Activated CD4-positive, alpha-beta T cell treated with anti-CD3 and anti-CD28 coated beads, Interleukin-2, amount 50 U/mL, for 4 hours (primary cell): ENCODE measurements at regions not wholly inside any gene's neighbourhood (a gene's known extent, or its start where the extent isn't known, plus 50 kb on each side); places are given as distances from the start of the nearest gene placed in this dataset.

Source experiments
- DNase-seq, 2 experiments: peaks; one replicate each; pipeline ENCODE4 v3.0.0-alpha.2; 2020

GRCh38 chr12:107484230-107484629, 201.4 kb upstream of the PWP1 start:
- no peak for DNase-seq

GRCh38 chr12:107484941-107485340, 200.7 kb upstream of the PWP1 start:
- DNase-seq = no peak

DNA sequence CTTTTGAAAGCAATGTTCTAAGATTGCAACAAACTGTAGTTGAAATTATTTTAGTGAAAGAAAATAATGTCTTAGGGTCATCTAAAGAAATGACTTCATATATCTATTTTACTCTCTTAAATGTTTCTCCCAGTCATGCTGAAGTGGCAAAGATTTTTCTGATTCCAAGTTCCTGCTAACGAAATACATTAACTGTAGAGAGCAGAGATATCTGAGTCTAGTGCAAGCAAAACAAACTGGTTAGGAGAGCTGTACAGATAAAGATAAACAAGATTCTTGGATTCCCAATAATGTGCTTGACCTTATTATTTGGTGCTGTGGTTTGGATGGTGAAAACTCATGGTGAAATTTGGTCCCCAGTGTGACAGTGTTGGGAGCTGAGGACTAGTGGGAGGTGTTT, 199.9 kb upstream of the PWP1 start:
- DNase-seq = no peak

- DNase-seq = no peak
Observed at GRCh38 chr12:107486140-107486892, 199.3 kb upstream of the PWP1 start.

GRCh38 chr12:107487011-107487680, 198.5 kb upstream of the PWP1 start:
- DNase-seq = no peak

DNA sequence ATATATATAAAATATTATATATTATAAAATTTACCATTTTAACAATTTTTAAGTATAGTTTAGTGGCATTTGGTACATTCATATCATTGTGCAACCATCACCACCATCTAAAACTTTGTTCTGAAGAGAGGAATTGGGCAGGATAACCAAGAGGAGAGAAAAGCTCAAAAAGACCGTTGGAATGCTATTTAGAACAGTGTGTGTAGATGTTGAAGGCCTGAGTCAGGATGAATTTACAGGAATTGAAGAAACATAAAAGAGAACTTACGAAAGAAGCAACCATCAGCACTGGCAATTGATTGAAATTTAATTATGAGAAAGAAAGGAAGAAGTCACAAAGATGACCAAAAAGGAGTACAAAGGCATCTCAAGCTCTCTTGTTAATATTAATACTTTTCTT, 196.9 kb upstream of the PWP1 start:
- DNase-seq = no peak

- DNase-seq = no peak
Observed at GRCh38 chr12:107490010-107490409, 195.6 kb upstream of the PWP1 start.

GRCh38 chr12:107491856-107492255, 193.7 kb upstream of the PWP1 start:
- DNase-seq = no peak

DNA sequence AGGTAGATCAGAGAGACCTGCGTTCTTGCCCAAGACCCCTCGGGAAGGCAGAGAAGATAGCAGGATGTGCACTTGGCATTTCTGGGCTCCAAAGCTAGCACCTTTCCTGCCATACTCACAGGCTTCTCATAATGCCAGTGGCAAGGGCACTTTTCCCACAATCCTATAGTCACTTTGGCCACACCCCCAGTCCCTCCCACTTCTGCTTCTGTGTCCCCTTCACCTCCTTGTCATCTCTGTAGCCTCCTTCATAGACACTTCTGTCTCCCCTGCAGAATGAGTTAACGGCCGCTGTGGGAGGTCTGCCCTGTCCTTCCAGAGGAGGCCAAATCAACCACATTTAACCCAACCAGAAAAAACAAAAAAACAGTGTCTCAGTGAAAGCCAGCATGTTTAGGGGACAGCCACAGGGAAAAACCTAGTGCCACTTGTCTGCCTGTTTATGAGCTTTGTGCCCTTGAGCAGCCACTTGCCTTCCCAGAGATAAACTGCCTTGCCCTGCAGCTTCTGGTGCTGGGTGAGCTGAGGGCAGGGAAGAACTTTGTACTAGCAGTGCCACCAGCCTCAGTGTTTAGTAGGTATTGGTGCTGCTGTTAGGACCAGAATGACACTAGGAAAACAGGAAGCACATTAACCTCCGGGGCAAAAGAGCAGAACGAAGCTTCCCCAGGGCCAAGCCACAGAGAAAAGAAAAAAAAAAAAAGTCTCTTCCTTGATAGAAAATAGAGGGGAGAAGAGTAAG, 193.0 kb upstream of the PWP1 start:
- DNase-seq = no peak

GRCh38 chr12:107493135-107493494, 192.5 kb upstream of the PWP1 start:
- no peak for DNase-seq

DNA sequence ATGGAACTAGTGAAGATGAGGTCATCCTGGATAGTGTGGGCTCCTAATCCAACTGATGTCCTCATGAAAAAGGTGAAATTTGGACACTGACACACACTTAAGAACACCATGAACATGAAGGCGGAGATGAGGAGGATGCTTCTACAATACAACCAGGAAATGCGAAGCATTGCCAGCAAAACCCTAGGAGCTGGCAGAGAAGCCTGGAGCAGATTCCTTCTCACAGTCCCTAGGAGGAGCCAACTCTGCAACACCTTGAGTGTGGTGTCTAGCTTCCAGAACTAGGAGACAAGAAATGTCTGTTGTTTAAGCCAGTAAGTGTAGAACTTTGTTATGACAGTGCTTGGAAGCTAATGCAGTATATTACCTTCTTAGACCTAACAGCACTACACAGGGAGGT, 191.9 kb upstream of the PWP1 start:
- DNase-seq = no peak

- DNase-seq = no peak
Observed at GRCh38 chr12:107494331-107494730, 191.3 kb upstream of the PWP1 start.

GRCh38 chr12:107495604-107496003, 190.0 kb upstream of the PWP1 start:
- DNase-seq = no peak

DNA sequence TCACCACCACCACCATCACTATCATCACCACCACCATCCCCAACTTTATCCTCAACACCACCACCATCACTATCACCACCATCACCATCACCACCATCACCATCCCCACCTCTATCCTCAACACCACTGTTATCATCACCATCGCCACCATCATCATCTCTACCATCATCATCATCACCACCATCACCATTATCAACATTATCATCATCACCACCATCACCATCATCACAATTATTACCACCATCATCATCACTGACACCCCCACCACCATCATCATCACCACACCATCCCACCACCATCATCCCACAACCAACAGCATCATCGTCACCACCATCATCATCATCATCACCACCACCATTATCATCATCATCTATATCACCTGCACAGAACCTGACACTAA, 188.4 kb upstream of the PWP1 start:
- DNase-seq = no peak

- no peak for DNase-seq
Observed at GRCh38 chr12:107500307-107500706, 185.3 kb upstream of the PWP1 start.

DNA sequence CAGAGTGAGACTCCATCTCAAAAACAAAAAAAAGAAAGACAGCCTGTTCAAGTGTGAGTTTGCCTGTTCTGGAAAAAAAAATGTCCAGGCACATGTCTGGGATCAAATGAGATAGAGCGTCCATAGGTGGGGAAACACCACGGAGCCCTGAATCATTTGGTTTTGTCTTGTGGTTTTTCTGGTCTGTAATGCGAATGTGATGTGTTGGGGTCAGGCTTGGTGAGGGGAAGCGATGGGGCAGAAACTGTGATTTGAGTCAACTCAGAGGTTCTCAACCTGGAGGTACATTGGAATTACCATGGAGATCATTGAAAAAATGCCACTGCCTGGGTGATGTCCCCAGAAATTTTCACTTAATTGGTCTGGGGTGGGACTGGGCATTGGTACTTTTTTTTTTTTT, 183.9 kb upstream of the PWP1 start:
- no peak for DNase-seq

DNA sequence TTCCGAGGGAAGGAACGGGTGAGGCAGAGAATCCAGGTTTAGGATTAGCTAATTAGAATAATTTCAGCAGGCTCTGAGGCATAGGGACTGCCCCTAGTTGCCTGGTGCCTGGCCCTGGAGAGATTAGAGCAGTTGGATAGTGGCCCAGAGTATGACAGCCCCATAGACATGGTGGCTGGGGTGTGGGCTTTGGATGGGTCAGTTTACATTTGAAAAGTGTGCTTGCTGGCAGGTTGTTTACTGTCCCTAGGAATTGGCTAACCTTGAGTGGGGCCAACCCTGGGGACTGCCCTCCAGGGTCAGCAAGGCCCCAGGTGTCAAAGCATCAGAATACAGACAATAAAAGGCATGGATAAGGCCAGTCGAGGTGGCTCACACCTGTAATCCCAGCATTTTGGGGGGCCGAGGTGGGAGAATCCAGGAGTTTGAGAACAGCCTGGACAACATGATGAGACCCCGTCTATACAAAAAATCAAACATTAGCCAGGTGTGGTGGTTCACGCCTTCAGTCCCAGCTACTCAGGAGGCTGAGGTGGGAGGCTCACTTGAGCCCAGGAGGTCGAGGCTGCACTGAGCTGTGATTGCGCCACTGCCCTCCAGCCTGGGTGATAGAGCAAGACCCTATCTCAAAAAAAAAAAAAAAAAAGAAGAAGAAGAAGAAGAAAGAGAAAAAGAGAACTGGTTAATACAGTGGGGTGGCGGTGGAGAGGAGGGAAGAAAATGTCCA, 182.3 kb upstream of the PWP1 start:
- no peak for DNase-seq

DNA sequence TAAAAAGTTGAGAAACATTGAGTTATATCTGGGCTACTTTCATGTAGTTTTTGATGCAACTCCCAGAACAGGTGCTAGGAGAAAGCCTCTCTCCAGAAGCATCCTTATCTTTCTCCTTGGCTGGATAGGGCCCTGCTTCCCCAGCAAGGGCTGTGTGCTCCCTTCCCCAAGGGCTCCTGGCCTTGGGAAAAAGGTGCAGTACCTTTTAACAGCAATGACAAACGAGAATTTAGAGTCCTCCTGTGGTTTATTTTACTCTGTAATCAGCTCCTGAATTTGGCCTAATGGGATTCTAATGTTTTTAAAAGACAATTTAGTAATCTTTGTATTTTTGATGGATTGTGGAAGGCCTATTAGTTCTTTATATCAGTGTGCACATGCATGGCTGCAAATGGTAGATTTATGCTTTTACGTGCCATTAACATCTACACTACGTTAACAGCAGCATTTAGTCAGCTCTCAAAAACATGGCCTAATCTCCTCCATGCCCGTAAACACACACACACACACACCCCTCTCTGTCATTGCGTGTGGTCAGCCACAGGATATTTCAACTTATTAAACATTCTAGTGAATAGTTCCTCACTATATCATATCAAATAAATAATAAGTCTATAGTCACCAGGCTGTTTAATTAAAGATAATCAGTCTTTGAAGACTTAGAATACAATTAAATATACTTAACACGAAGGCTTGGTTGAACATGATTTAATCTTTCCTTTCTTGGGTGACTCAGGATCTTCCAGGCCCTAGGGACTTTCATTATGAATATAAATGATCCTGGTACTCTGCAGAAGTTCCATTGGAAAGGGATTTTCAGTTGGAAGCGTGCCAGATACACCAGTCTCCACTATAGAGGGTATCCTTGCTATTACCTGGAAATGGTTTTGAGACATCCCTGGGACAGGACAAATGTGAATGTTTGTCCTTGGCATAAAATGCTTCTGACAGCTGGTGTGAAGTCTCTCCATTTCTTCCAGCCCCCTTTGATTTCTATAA, 181.4 kb upstream of the PWP1 start:
- DNase-seq = no peak

DNA sequence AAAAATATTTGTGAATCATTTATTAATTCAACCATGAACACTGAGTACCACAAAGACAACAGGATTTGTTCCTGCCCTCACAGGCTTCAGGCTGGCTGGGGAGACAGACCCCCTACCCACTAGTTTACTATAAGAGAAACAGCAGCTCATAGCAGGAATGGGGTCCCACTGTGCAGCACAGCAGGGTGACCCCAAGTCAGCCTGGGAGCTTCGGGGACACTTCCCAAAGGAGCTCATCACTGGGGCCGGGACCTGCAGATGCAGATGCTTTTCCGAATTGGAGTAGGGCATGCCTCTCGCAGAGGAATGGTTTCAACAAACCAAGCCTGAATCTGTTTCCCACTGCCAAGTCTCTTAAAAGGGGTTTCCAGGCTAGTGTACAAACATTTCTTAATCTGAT, 176.2 kb upstream of the PWP1 start:
- no peak for DNase-seq

DNA sequence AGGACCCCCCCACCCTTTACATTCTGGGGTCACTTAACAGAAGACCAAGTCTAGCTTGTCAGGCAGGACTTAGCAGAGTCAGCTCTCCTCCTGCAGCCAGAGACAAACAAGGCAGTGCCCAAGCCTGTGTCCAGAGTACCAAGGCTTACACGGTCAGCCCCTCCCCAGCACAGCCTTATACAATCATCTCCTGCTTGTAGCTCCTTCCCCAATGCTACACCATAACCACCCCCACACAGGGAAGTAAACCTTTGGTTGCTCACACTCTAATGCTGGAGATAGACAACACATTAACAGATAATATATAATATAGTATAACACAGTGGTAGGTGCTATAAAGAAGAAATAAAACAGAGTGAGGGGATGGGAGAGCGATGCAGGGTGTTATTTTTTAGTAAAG, 175.4 kb upstream of the PWP1 start:
- no peak for DNase-seq

DNA sequence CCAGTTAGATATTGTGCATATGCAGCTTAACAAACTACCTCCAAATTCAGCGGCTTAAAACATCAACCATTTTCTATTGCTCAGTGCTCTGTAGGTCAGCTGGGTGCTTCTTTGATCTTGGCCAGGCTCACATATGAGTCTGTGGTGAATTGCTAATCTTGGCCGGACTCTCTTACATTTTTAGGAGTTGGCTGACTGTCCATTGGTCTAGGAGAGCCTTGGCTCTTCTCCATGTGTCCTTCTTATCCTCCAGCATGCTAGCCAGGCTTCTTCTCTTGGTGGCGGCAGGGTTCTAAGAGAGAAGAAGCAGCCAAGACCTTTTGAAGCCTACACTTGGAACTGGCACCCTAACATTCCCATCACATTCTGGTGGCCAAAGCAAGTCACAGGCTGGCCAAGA, 174.3 kb upstream of the PWP1 start:
- no peak for DNase-seq

DNA sequence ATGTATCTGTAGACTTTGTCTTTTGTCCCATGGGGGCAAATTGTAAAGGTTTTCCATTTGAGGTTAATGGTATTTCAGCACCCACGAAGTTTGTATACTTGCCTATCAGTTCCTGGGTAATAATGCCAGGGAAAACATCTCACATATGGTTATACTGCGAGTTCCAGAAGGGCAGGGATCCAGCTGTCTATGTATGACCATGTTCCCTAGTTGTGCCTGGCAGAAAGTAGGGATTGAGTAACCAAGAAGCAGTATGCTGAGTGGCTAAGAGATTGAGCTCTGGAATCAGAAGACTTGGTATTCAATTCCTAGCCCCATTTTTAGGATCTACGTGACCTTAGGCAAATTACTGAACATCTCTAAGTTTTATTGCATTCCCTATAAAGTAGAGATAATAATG, 173.2 kb upstream of the PWP1 start:
- DNase-seq = no peak
